Stimulated activated naive B cell treated with anti-CD40 and anti-IgM and Interleukin-4, amounts not matched to agents 10 μg/mL and 1 μg/mL and 100 μg/mL, for 72 hours (primary cell): ENCODE measurements at regions not wholly inside any gene's neighbourhood (a gene's known extent, or its start where the extent isn't known, plus 50 kb on each side); places are given as distances from the start of the nearest gene placed in this dataset.

ENCODE experiments used
- ATAC-seq, 2 donors: fragments of 150-1000 bp; cut with Tn5 transposase; replicated peaks; 2 replicates each; pipeline ENCODE4 v1.10.0; 2021; ENCODE audit warnings: moderate library complexity in 1 of 2
- DNase-seq: peaks from one replicate; pipeline ENCODE4 v3.0.0; 2021
- H3K27ac Mint-ChIP-seq: one replicate; pipeline ENCODE4 v1.8.0; 2022; ENCODE audit warnings: mild to moderate bottlenecking, mixed read lengths
- H3K27me3 Mint-ChIP-seq, 2 donors: one replicate each; pipeline ENCODE4 v1.8.0; 2022; ENCODE audit warnings: mixed read lengths in 2 of 2
- H3K36me3 Mint-ChIP-seq, 2 donors: one replicate each; pipeline ENCODE4 v1.8.0; 2022; ENCODE audit warnings: mixed read lengths in 2 of 2, mild to moderate bottlenecking in 1 of 2
- H3K4me1 Mint-ChIP-seq, 2 donors: one replicate each; pipeline ENCODE4 v1.8.0; 2022; ENCODE audit warnings: mixed read lengths in 2 of 2, mild to moderate bottlenecking in 1 of 2
- H3K4me3 Mint-ChIP-seq, 2 donors: one replicate each; pipeline ENCODE4 v1.8.0; 2022; ENCODE audit warnings: mild to moderate bottlenecking in 2 of 2, mixed read lengths in 2 of 2, moderate library complexity in 1 of 2
- H3K9me3 Mint-ChIP-seq, 2 donors: one replicate each; pipeline ENCODE4 v1.8.0; 2022; ENCODE audit warnings: mixed read lengths in 2 of 2, mild to moderate bottlenecking in 1 of 2

DNA sequence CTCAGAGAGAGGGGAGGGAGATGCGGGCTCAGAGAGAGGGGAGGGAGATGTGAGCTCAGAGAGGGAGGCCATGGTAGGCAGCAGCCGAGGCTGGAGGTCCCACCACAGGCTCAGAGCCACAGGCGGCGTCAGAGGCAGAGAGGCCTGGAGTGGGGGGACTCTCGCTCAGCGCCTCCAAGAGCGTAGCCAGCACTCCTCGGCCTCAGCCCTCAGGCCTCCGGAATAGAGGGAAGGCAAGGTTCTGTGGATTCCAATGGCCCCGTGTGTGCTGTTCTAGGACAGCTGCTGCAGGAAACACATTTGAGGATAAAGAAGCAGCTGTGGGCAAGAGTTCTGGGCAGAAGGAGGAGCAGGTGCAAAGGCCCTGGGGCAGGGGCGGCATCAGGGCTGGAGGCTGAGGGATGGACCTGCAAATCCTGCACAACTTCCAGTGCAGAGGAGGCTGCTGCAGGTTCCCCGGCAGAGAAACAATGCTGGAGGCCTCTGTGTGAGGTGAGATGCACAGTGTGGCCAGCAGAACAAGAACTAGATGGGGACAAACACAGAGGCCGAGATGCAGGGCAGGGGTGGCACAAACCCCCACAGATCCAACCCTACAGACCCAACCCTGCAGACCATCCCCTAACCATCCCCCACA lies 59.1 kb upstream of the GALNT9 start:
- H3K4me1 Mint-ChIP-seq: peaks cover 0 to 4% of the 10 kb centered on the region in 2 donors
- DNase-seq (no peak), ATAC-seq (no peak)
- no peak overlapping the region for H3K4me3 Mint-ChIP-seq
- H3K9me3 Mint-ChIP-seq: peaks cover 0 to 4% of the 10 kb centered on the region in 2 donors
- H3K27ac Mint-ChIP-seq: no peak overlapping the region
- H3K27me3 Mint-ChIP-seq: peaks cover 41 to 59% of the 10 kb centered on the region in 2 donors
- no peaks in the 10 kb centered on the region for H3K36me3 Mint-ChIP-seq

DNA sequence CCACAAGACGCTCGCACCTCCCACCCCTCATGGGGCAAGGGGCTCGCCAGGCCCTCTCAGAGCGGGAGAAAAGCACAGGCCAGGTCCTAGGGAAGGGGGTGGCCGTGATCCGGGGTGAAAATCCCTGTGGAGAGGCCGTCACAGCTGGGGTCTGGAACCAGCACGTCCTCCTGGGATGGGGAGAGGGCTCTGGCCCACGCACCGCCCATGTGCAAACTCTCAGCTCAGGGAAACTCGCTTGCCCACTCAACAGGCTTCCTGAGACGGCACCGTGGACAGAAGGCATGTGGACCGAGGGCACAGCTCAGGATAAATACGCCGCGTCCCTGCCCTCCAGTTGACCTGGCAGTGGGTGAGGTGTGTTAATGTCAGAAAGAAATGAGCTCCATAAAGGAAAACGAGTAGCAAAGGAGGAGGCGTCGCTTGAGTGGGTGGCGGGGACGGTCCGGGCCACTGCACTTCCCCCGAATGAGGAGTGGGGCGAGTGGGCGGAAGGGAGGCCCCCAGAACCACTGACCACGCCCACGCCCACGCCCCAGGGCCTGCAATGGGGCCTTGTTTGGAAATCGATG lies 57.6 kb upstream of the GALNT9 start:
- Mint-ChIP-seq H3K4me1 (peaks cover 0 to 4% of the 10 kb centered on the region in 2 donors), H3K27me3 (peaks cover 35 to 49% of the 10 kb centered on the region in 2 donors), H3K36me3 (no peaks in the 10 kb centered on the region), H3K4me3 (no peak overlapping the region), H3K27ac (no peak overlapping the region), H3K9me3 (peaks cover 0 to 4% of the 10 kb centered on the region in 2 donors)
- DNase-seq (no peak), ATAC-seq (no peak)

DNA sequence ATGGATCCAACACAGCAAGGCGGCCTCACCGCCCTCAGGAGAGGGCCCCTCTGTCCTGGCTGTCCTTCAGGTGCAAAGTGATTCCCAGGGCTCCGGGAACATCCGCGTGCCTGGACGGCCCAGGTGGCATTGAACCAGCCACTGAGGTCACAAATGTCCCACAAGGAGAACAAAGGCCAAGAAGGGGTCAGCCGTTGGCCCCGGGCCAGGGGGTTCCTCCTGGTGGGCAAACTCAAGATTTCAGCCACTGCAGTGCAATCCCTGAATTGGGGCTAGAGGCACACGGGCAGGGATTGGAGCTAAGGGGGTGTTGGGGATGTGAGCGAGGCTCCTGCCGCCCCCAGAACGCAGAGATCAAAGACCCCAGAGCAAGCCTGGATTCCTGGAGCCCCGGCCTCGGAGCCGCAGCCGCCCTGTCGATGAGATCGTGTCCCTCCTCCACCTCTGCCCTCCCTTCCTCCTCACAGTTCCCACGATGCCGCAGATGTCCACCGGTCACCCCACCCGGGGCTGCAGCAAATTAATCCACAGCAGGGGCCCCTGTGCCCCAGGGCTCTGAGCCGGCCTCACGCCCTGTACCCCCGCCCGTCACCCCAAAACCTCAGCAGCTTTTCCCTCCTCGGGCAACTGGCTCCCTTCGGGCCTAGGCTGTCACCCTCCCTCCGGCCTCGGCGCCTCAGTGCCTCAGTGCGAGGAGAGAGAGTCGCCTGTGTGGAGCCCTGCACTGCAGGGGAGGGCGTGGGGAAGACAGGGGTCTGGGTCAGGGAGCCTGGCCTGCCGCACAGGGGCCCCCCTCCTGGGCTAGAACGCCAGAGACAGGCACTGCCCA lies 56.7 kb upstream of the GALNT9 start:
- Mint-ChIP-seq H3K4me3 (no peak overlapping the region), H3K4me1 (peaks cover 0 to 4% of the 10 kb centered on the region in 2 donors), H3K27me3 (peaks cover 32 to 43% of the 10 kb centered on the region in 2 donors), H3K9me3 (peaks cover 0 to under 1% of the 10 kb centered on the region in 2 donors), H3K27ac (no peak overlapping the region), H3K36me3 (no peaks in the 10 kb centered on the region)
- no peak for ATAC-seq
- DNase-seq: no peak

DNA sequence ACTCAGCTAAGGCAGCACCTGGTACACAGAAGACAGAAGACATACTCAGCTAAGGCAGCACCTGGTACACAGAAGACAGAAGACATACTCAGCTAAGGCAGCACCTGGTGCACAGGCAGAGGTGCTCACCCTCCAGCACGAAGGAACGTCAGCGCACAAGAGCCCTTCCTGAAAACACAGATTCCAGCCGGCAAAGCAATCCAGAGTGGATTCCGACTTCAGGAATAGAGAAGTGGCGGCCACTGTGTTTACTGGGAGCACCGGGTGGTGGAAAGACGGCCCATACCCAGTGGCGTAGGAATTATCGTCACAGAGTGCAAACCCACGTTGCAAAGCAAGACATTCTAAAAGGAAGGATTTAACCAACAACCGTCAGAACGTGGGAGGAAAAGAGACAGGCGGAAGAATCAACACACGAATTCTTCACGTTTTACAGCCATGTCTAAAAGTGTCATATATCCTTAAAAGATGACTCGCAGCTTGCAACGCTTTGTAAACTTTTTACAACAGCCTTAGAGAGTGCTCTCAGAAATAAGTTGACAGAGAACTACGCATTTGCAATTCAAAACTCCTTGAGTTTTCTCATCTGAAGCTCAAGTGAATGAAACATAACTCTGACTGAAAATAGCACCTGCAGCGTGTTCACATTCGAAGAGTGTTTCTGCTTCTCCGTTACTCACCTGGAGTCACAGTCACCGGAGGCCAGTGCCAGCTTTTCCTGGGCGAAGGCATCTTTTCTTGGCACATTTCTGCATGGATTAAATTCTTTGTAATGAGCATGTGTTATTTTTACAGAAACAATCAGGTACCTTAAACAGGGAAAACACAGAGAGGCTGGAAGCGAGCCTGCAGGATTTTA lies 55.8 kb upstream of the GALNT9 start:
- Mint-ChIP-seq H3K27ac (no peak overlapping the region), H3K9me3 (no peaks in the 10 kb centered on the region), H3K36me3 (no peaks in the 10 kb centered on the region), H3K4me1 (peaks cover 0 to 4% of the 10 kb centered on the region in 2 donors), H3K27me3 (peaks cover 27 to 40% of the 10 kb centered on the region in 2 donors), H3K4me3 (no peak overlapping the region)
- DNase-seq: no peak
- ATAC-seq: no peak

DNA sequence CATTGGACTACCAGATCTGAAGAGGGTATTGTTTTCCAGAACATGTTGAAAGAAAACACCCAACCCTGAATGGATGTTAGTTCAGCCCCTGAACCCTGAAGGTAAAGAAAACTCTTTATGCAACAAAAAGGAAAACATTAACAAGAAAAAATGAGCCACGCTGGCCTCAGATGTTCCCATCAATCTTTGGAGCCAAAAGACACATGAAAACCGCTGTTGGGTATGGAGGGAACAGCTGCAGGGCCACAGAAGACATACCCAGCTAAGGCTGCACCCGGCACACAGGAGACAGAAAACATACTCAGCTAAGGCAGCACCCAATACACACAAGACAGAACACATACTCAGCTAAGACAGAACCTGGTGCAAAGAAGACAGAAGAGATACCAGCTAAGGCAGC lies 51.3 kb upstream of the GALNT9 start:
- no peaks in the 10 kb centered on the region for H3K4me1 Mint-ChIP-seq
- ATAC-seq: no peak
- peaks cover 21 to 24% of the 10 kb centered on the region in 2 donors for H3K27me3 Mint-ChIP-seq
- H3K9me3 Mint-ChIP-seq: no peaks in the 10 kb centered on the region
- no peak for DNase-seq
- H3K36me3 Mint-ChIP-seq: no peaks in the 10 kb centered on the region
- no peak overlapping the region for H3K4me3 Mint-ChIP-seq
- no peak overlapping the region for H3K27ac Mint-ChIP-seq

DNA sequence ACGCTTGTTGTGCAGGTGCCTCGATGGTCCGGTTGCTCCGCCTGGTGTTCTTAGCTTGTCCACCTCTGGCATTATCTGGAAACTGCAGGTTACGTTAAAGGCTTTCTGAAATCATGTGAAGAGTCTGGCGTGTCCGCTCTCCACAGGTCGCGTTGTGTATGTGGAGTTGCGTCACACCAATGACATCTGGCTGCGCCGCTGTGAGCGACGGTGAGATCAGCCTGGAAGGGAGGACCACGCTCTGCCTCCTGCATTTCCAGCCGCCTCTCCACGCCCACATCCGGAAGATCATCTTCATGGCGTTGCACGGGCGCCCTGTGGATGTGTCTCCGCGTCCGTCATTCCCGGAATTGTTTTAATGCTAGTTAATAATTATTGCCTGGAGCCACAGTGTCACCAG lies 50.6 kb upstream of the GALNT9 start:
- Mint-ChIP-seq H3K27ac (no peak overlapping the region), H3K36me3 (no peaks in the 10 kb centered on the region), H3K27me3 (peaks cover 26 to 30% of the 10 kb centered on the region in 2 donors), H3K4me1 (no peaks in the 10 kb centered on the region), H3K9me3 (no peaks in the 10 kb centered on the region), H3K4me3 (no peak overlapping the region)
- DNase-seq: no peak
- ATAC-seq: no peak

DNA sequence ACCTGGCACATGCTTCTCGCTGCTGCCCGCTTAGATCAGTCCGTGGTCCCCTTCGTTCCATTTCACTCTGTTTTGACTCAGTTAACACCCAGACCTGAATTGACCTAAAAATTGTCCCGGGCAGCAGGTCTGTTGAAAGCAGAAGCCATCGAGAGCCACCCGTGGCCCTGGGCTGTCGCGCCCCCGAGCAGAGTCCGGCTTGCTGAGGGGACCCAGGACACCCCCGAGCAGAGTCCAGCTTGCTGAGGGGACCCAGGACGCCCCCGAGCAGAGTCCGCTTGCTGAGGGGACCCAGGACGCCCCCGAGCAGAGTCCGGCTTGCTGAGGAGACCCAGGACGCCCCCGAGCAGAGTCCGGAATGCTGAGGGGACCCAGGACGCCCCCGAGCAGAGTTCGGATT lies 50.2 kb upstream of the GALNT9 start:
- H3K27me3 Mint-ChIP-seq: peaks cover 30 to 34% of the 10 kb centered on the region in 2 donors
- ATAC-seq: no peak
- no peaks in the 10 kb centered on the region for H3K36me3 Mint-ChIP-seq
- no peak overlapping the region for H3K27ac Mint-ChIP-seq
- H3K9me3 Mint-ChIP-seq: no peaks in the 10 kb centered on the region
- no peaks in the 10 kb centered on the region for H3K4me1 Mint-ChIP-seq
- no peak overlapping the region for H3K4me3 Mint-ChIP-seq
- DNase-seq: no peak
